Stimulated activated CD4-positive, alpha-beta T cell treated with anti-CD3 and anti-CD28 coated beads, Interleukin-15, amount 100 ng/mL, for 24 hours (primary cell): ENCODE measurements at regions not wholly inside any gene's neighbourhood (a gene's known extent, or its start where the extent isn't known, plus 50 kb on each side); places are given as distances from the start of the nearest gene placed in this dataset.
"Not testable (repeated sequence)": the region's sequence is repeated elsewhere in the genome, so short reads cannot be mapped to it uniquely, and the experiment has no call there.

ENCODE experiments used
- DNase-seq: peaks from one replicate; pipeline ENCODE4 v3.0.0-alpha.2; 2020

GRCh38 chr5:57642066-57642465 lies 159.5 kb upstream of the ACTBL2 start:
- DNase-seq: no peak

DNA sequence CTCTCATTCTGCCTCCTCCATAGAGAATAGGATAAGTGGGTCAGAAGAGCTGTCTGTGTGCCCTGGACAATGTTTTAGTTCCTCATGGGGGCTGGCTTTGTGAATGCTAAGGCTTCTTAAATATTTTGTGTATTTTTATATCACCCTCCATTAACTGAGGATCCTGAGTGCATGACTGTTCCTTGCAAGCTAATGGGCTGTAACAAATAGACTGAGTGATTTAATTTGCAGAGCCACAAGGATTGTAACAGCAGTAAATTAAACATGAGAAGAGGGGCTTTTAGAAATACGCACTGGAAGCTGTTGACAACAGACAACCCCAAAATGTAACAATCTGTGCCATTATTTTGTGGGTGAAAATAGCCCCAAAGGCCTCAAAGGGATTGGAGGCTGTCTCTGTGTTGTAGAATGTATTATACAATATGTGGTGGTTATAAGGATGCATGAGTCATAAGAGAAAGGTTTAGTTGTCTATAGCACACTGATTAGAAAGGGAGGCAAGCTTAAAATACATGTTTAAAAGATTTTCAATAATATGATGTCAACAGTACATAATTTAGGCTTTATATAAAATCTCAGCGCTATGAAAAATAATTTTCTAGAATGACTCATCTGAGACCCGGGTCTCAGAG lies 152.7 kb upstream of the ACTBL2 start:
- no peak for DNase-seq

DNA sequence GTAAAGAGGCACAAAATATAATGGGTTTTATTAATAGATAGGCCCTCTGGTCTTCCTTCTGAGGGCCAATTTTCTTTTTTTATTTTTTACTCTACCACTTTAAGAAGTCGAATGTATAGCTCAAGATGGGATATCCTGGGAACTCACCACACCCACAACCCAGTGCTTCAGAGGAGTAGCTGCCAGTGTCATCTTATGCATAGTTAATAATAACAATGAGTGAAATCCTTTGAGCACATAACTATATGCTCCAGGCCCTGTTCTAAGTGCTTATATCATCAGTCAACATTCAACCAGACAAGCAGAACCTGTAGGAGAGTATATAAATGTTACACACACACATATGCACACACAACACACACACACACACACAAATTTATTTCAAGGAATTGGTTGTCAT lies 150.3 kb upstream of the ACTBL2 start:
- DNase-seq: no peak

GRCh38 chr5:57631139-57631538 lies 148.5 kb upstream of the ACTBL2 start:
- DNase-seq: not testable (repeated sequence)

DNA sequence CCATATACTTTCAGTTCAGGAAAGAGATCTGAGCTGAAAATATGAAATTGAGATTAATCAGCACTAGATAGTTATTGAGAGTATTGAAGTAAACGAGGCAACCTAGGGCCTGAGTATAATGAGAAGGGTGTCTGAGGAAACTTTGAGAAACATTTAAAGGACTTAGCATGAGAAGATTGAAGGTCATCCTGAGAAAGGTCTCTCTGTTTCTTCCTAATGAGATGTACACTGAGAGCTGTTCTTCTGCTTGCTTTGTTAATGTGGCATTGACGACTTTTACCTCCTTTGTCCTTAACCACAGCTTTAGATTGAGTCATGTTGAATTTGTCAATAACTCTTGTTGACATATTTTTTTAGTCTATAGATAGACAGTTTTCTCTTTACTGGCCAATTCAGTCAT lies 145.1 kb upstream of the ACTBL2 start:
- no peak for DNase-seq

- no peak for DNase-seq
Observed at GRCh38 chr5:57626703-57627102, 144.1 kb upstream of the ACTBL2 start.

GRCh38 chr5:57621624-57622023 lies 139.0 kb upstream of the ACTBL2 start:
- DNase-seq: no peak

DNA sequence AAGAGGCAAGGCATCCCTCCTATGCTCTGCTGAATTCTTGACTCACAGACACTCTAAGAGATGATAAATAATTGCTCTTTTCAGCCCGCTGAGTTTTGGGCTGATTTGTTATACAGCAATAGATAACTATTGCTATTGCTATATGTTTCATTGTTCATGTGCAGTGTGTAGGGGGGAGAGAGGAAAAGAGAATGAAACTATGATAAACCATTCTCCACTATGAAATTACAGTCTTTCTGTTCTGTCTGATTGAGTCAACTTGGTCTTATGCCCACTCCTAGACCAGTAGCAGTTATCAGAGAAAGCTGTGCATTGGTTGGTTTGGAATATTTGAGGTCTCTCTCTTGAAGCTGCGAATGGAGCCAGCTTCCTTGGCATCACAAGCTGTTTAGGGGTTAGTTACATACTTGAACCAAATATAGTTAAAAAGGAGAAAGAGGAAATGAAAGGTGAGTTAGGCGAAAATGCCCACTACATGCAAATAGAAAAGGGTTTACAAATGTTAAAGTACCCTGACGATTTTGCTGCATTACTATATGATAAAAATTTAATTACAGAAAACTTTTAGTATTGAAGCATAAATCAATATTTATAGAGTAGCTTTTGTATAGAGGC lies 136.3 kb upstream of the ACTBL2 start:
- DNase-seq: no peak

GRCh38 chr5:57613741-57614140 lies 131.1 kb upstream of the ACTBL2 start:
- no peak for DNase-seq

DNA sequence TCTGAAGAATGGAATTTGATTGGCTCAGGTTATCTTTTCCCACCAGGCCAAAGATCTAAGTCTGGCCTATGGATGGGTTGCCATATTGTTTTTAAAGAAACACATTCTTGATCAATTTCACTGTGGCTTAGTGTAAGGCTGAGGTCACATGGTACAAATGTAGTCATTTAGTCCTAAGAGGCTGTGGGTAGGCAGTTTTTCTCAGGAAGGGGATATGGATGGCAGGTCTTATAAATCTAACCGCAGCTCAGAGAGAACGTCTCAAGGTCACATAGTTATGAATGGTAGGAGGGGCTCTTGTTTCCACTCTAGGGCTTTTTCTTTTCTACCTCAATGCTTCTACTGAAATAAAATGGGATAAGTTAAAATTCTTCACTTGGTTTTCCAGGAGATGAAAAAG lies 128.6 kb upstream of the ACTBL2 start:
- DNase-seq: no peak

DNA sequence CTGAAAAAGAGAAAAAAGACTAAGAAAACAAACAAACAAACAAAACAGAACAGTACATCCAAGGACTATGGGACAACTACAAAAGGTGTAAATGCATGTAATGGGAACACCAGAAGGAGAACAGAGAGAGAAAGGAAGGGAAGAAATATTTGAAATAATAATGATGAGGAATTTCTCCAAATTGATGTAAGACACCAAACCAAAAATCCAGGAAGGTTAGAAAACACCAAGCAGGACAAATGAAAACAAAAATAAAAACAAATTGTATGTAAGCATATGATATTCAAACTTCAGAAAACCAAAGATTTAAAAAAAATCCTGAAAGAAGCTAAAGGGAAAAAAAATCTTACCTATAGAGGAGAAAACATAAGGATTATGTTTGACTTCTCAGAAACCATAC lies 125.9 kb upstream of the ACTBL2 start:
- no peak for DNase-seq

DNA sequence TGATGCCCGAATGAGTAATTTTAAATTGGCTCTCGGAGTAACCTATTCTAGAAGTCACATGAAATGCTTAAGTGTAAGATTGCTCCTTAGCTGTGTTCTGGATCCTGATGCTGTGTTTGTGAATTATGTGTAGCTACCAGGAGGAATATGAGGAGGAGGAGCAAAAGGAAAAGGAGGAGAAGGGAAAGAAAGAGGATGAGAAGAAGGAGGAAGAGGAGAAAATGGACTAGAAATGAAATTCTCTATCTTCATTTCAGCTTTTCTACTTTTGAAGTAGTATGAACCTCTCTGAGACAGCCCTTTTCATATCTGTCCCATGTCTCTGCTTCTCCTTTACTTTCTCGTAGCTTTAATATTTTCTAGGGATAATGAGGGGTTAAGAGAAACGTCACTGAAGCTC lies 119.4 kb upstream of the ACTBL2 start:
- DNase-seq: no peak

GRCh38 chr5:57600321-57600720 lies 117.7 kb upstream of the ACTBL2 start:
- DNase-seq: no peak

GRCh38 chr5:57598756-57599155 lies 116.1 kb upstream of the ACTBL2 start:
- DNase-seq: peak; percentile 27

- no peak for DNase-seq
Observed at GRCh38 chr5:57598097-57598496, 115.5 kb upstream of the ACTBL2 start.

- no peak for DNase-seq
Observed at GRCh38 chr5:57595523-57595991, 112.9 kb upstream of the ACTBL2 start.

DNA sequence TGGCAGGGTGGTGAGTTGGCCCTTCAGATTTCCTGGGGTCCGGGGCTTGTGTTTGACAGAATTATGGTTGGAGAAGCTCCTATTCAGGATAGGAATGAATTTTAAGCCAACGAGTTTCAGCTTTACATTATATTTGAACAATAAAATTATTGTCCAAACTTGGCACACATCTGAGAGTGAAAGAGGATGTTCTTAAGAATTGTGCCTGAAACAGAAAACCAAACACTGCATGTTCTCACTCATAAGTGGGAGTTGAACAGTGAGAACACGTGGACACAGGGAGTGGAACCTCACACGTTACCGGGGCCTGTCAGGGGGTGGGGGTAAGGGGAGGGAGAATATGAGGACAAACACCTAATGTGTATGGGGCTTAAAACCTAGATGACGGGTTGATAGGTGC lies 111.8 kb upstream of the ACTBL2 start:
- no peak for DNase-seq

- no peak for DNase-seq
Observed at GRCh38 chr5:57592236-57592635, 109.6 kb upstream of the ACTBL2 start.

DNA sequence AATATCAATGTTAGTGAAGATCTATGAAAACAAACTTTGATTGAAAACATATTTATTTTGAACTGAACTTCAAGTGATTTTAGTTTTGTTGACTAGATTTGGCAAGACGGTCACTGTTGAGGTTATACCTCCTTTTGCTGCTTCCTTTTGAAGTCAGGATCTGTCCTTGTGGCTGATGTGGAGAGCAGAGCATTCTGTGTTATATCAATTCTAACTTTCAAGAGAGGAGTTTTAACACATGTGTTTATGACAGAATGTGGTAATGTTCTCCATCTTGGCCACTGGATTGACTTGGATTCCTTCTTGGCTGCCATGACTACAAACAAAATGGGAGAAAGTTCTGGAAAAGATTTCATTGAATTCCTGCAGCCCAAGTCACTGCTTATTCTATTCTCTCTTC lies 104.0 kb upstream of the ACTBL2 start:
- DNase-seq: no peak

- no peak for DNase-seq
Observed at GRCh38 chr5:57582578-57583070, 100.0 kb upstream of the ACTBL2 start.

- no peak for DNase-seq
Observed at GRCh38 chr5:57581772-57582171, 99.2 kb upstream of the ACTBL2 start.

- DNase-seq: no peak
Observed at GRCh38 chr5:57581222-57581621, 98.6 kb upstream of the ACTBL2 start.

GRCh38 chr5:57577432-57578175 lies 95.0 kb upstream of the ACTBL2 start:
- DNase-seq: no peak

DNA sequence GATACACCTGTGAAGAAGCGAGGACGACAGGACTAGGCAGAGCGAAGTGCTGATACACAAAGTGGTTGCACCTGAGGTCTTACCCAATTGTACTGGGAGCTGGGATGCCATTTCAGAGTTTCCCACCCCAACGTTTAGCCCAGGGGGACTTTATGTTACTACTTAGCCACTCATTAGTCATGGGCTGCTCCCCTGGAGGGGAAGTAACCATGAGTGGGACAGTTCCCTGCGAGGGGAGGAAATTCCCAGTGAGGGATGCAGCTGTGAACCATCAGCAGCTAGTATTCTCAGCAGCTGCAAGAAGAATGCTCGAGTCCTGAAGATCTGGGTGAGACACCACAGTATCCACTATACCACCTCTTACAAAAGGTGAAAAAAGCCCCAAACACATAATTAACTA lies 93.7 kb upstream of the ACTBL2 start:
- no peak for DNase-seq
